ENCODE measurements at regions not wholly inside any gene's neighbourhood (a gene's known extent, or its start where the extent isn't known, plus 50 kb on each side); places are given as distances from the start of the nearest gene placed in this dataset.
A peak's percentile ranks its signal among the peaks of the same experiment; 100 is the strongest.

DNA sequence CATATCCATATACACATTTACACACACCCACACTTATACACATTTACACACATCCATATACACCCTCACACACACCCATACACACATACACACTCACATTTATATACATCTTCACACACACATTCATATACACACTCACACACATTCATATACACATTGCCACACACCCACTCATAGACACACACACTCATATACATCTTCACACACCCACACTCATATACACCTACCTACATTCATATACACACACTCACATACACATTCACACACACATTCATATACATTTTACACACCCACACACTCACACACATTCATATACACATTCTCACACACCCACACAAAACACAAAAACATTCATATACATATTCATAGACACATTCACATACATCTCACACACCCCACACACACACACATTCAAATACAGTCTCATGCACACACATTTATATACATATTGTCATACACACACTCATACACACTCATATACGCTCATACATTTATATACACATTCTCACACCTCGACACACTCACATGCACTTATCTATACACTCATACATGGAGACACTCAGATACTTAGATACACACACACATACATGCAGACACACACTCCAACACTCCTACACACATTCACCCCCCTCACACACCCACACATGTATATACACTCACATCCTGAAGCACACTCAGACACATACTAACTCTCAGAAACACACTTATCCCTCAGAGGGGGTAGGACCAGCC lies 82.1 kb downstream of the MRPL14 start (continued):
- TF ChIP-seq, protein P1, sequence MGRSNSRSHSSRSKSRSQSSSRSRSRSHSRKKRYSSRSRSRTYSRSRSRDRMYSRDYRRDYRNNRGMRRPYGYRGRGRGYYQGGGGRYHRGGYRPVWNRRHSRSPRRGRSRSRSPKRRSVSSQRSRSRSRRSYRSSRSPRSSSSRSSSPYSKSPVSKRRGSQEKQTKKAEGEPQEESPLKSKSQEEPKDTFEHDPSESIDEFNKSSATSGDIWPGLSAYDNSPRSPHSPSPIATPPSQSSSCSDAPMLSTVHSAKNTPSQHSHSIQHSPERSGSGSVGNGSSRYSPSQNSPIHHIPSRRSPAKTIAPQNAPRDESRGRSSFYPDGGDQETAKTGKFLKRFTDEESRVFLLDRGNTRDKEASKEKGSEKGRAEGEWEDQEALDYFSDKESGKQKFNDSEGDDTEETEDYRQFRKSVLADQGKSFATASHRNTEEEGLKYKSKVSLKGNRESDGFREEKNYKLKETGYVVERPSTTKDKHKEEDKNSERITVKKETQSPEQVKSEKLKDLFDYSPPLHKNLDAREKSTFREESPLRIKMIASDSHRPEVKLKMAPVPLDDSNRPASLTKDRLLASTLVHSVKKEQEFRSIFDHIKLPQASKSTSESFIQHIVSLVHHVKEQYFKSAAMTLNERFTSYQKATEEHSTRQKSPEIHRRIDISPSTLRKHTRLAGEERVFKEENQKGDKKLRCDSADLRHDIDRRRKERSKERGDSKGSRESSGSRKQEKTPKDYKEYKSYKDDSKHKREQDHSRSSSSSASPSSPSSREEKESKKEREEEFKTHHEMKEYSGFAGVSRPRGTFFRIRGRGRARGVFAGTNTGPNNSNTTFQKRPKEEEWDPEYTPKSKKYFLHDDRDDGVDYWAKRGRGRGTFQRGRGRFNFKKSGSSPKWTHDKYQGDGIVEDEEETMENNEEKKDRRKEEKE (IDR thresholded peaks at IDR 0.05; ENCODE audit: borderline replicate concordance in 1 of 2, control insufficient read depth in 1 of 2, low read depth in 2 of 2, low read length in 1 of 2): peak in 1 of 2 experiments; percentile 15; a peak in 2 of 4 replicates
- TF ChIP-seq ATF1 (CRISPR knock-in tag; IDR thresholded peaks at IDR 0.05) (no peak), ATF1 (tag; IDR thresholded peaks at IDR 0.05) (no peak), SMARCA5 (IDR thresholded peaks at IDR 0.05) (peak; percentile 58; the same call in 1 of the 2 replicates), SNRNP70 (optimal IDR thresholded peaks at IDR 0.05; ENCODE audit: low read depth, low read length) (no peak), ESRRA (IDR thresholded peaks at IDR 0.05; ENCODE audit: borderline replicate concordance, low read depth) (no peak), HDGF (IDR thresholded peaks at IDR 0.05) (no peak), SRF (CRISPR knock-in tag; IDR thresholded peaks at IDR 0.05) (no peak), CEBPB (tag; IDR thresholded peaks at IDR 0.05) (no peak), ADNP (tag; IDR thresholded peaks at IDR 0.05) (peak; percentile 63; the same call in 1 of the 2 replicates), ARHGAP35 (IDR thresholded peaks at IDR 0.05; ENCODE audit: partially characterized antibody) (peak; percentile 69), BCOR (IDR thresholded peaks at IDR 0.05) (peak; percentile 25; the same call in 1 of the 2 replicates), CTBP1 (IDR thresholded peaks at IDR 0.05; ENCODE audit: borderline replicate concordance) (no peak), SP2 (IDR thresholded peaks at IDR 0.05; ENCODE audit: extremely low read depth, low read depth, low read length, poor library complexity, severe bottlenecking) (no peak), HDAC1 (IDR thresholded peaks at IDR 0.05) (peak in 1 of 2 experiments; percentile 35; a peak in 1 of 4 replicates)
- TF ChIP-seq, protein P2, sequence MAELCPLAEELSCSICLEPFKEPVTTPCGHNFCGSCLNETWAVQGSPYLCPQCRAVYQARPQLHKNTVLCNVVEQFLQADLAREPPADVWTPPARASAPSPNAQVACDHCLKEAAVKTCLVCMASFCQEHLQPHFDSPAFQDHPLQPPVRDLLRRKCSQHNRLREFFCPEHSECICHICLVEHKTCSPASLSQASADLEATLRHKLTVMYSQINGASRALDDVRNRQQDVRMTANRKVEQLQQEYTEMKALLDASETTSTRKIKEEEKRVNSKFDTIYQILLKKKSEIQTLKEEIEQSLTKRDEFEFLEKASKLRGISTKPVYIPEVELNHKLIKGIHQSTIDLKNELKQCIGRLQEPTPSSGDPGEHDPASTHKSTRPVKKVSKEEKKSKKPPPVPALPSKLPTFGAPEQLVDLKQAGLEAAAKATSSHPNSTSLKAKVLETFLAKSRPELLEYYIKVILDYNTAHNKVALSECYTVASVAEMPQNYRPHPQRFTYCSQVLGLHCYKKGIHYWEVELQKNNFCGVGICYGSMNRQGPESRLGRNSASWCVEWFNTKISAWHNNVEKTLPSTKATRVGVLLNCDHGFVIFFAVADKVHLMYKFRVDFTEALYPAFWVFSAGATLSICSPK (IDR thresholded peaks at IDR 0.05; ENCODE audit: borderline replicate concordance): 0 out of 2 replicates have a peak, but pooled peaks have one; percentile 28
- TF ChIP-seq, protein P3, sequence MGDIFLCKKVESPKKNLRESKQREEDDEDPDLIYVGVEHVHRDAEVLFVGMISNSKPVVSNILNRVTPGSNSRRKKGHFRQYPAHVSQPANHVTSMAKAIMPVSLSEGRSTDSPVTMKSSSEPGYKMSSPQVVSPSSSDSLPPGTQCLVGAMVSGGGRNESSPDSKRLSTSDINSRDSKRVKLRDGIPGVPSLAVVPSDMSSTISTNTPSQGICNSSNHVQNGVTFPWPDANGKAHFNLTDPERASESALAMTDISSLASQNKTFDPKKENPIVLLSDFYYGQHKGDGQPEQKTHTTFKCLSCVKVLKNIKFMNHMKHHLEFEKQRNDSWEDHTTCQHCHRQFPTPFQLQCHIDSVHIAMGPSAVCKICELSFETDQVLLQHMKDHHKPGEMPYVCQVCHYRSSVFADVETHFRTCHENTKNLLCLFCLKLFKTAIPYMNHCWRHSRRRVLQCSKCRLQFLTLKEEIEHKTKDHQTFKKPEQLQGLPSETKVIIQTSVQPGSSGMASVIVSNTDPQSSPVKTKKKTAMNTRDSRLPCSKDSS (IDR thresholded peaks at IDR 0.05; ENCODE audit: low read depth, partially characterized antibody): peak; percentile 53
- TF ChIP-seq, protein P4, sequence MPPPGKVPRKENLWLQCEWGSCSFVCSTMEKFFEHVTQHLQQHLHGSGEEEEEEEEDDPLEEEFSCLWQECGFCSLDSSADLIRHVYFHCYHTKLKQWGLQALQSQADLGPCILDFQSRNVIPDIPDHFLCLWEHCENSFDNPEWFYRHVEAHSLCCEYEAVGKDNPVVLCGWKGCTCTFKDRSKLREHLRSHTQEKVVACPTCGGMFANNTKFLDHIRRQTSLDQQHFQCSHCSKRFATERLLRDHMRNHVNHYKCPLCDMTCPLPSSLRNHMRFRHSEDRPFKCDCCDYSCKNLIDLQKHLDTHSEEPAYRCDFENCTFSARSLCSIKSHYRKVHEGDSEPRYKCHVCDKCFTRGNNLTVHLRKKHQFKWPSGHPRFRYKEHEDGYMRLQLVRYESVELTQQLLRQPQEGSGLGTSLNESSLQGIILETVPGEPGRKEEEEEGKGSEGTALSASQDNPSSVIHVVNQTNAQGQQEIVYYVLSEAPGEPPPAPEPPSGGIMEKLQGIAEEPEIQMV (tag; conservative IDR thresholded peaks at IDR 0.05; ENCODE audit: low read depth): no peak
- TF ChIP-seq, protein P5, sequence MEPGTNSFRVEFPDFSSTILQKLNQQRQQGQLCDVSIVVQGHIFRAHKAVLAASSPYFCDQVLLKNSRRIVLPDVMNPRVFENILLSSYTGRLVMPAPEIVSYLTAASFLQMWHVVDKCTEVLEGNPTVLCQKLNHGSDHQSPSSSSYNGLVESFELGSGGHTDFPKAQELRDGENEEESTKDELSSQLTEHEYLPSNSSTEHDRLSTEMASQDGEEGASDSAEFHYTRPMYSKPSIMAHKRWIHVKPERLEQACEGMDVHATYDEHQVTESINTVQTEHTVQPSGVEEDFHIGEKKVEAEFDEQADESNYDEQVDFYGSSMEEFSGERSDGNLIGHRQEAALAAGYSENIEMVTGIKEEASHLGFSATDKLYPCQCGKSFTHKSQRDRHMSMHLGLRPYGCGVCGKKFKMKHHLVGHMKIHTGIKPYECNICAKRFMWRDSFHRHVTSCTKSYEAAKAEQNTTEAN (CRISPR knock-in tag; IDR thresholded peaks at IDR 0.05): peak; percentile 66; the same call in 1 of the 2 replicates

Measured in K562 (cell line).